Activated CD4-positive, CD25-positive, alpha-beta regulatory T cell treated with anti-CD3 and anti-CD28 coated beads, Interleukin-2, amount 50 U/mL, for 16 hours (primary cell): ENCODE measurements at regions not wholly inside any gene's neighbourhood (a gene's known extent, or its start where the extent isn't known, plus 50 kb on each side); places are given as distances from the start of the nearest gene placed in this dataset.

ENCODE experiments used
- DNase-seq: peaks from one replicate; pipeline ENCODE4 v3.0.0-alpha.2; 2020; ENCODE audit warnings: low read depth, low spot score

DNA sequence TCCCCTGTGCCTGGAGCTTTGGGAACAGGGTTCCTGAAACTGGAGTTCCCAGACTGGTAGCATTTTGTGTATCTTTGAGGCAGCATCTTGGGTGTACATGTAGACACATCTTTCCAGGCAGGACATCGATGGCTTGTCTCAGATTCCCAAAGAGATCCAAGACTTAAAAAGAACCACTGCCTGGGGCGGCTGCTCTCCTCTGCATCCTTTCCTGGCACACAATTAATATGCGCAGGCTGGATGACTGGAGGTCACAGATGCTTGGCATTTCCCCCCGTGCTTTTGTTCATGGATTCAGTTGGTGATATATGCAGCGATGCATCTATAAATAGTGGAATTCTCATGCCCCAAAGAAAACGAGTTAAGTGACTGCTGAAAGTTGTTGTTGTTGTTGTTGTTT lies 80.5 kb downstream of the CLDN34 start:
- no peak for DNase-seq

- no peak for DNase-seq
Observed at GRCh38 chrX:10048076-10048475, 80.9 kb downstream of the CLDN34 start.

DNA sequence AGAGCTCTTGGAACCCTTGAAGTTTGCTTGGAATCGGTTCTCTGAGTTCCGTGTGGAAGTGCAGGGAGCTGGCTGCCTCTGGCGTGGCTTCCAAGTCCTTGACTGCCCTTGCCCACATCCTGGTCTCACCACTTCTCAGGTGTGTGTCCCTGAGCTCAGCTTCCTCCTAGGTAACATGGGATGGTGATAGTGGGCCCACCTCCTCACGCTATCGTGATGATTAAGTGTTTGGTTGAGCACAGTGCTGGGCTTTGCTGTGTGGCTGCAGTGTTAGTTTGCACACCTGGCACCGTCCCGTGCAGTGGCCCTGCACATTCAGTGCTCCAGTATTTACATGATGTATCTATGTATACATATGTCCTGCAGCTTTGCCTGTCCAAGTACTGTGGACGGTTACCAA lies 81.5 kb downstream of the CLDN34 start:
- DNase-seq: no peak

GRCh38 chrX:10049236-10049635 lies 82.1 kb downstream of the CLDN34 start:
- no peak for DNase-seq

GRCh38 chrX:10050481-10050880 lies 83.3 kb downstream of the CLDN34 start:
- DNase-seq: no peak

- no peak for DNase-seq
Observed at GRCh38 chrX:10051866-10052480, 84.8 kb downstream of the CLDN34 start.

DNA sequence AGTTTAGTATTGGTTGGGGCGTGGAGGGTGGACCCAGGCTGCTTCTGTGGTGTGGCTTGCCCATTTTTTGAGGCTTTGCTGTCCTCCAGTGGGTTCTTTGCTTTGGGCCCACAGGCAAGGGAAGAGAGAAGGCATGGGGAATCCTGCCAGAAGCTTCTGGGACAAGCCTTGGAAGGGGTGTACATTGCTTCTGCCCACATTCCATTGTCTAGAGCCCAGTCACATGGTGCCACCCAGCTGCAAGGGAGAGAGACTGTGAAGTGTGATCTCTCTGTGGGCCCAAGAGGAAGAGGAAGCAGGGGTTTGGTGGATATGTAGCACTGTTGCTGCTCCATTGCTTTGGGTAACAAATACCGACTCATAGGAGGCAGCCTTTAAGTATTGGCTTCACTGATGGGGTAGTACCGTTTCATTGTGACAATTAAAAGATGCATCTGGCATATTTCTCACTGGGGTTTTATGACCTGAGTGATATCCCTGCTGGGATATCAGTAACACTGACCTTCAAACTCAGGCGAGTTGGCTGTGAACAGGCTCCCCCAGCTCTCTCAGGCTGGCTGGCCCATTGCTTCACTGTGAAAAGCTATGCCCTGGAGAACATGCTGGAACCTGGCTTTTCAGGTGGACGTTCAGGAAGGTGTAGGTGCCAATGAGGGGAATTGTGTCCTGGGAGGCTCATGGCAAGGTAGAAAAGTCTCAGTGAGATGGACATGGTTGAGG lies 85.9 kb downstream of the CLDN34 start:
- DNase-seq: no peak

GRCh38 chrX:10054396-10054795 lies 87.2 kb downstream of the CLDN34 start:
- DNase-seq: no peak

DNA sequence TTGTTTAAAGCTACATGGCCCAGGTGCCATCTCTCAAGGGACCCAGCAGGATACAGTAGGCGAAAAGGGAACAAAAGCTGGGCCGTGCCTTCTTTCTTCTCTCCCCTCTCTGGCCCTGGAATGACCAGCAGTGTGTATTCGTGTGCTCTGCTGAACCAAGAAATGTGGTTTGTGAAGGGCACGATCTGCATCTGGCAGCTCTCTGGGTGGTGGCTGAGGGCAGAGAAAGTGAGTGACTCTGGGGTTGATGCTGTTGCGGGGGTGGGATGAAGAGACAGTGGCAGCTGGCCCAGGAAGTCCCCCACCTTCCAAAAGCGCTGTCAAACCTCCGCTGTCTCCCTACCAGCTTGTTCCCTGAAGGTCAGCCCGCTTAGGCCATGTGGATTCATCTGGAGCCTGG lies 88.3 kb downstream of the CLDN34 start:
- DNase-seq: no peak

- DNase-seq: no peak
Observed at GRCh38 chrX:10062352-10062751, 94.4 kb upstream of the CLCN4 start.

DNA sequence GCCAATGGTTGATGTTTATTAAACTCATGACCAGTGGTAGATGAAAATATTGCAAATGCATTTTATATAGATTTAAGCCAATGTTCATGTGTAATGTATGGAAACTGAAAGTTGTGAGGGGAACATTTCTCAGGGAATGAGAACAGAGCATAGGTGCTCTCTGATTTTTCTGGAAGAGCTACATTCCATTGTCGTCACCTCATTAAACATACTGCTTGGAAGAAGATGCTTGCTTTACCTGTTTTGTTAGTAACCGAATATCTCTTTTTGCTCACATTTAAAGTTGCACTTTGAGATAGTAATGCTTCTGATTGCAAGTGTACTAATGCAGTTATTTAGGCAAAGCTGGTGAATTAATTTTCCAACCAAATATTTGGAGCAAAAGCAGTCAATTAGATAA lies 93.8 kb upstream of the CLCN4 start:
- no peak for DNase-seq

- DNase-seq: no peak
Observed at GRCh38 chrX:10064736-10065135, 92.0 kb upstream of the CLCN4 start.

- no peak for DNase-seq
Observed at GRCh38 chrX:10070714-10071436, 85.9 kb upstream of the CLCN4 start.

GRCh38 chrX:10071451-10072144 lies 85.2 kb upstream of the CLCN4 start:
- DNase-seq: no peak

DNA sequence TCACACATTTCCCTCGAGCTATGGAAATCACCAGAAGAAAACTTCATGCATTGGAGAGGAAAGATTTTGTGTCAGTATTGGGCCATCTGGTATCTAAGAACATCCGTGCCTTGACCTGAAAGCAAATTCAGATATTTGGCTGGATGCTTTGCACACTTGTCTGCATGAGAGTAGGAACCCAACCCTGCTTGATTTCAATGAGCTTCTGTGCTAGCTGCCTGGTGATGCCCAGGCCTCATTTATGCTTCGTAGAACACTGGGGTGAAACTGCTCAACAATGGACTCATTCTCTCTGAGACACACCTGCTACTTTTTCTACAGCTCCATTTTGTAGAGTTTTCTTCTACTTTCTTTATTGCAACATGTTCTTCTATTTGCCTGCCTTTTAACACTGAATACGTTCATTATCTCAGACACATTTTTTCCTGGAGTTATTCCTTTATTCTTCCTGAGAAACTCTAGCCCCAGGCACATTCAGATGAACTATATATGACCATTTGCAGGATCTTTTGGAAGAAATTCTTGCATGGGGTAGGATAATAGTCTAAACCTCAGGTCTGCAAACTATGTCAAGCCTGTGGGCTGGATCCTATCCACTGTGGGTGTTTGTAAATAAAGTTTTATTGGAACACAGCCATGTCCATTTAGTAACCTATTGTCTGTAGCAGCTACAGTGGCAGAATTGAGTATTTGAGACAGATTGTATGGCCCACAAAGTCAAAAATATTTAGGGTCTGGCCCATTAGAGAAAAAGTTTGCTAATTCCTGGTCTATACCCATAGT lies 83.8 kb upstream of the CLCN4 start:
- no peak for DNase-seq

GRCh38 chrX:10073671-10074070 lies 83.1 kb upstream of the CLCN4 start:
- DNase-seq: no peak

GRCh38 chrX:10074241-10074941 lies 82.4 kb upstream of the CLCN4 start:
- no peak for DNase-seq

GRCh38 chrX:10076765-10077164 lies 80.0 kb upstream of the CLCN4 start:
- DNase-seq: no peak

GRCh38 chrX:10077425-10078188 lies 79.2 kb upstream of the CLCN4 start:
- no peak for DNase-seq

DNA sequence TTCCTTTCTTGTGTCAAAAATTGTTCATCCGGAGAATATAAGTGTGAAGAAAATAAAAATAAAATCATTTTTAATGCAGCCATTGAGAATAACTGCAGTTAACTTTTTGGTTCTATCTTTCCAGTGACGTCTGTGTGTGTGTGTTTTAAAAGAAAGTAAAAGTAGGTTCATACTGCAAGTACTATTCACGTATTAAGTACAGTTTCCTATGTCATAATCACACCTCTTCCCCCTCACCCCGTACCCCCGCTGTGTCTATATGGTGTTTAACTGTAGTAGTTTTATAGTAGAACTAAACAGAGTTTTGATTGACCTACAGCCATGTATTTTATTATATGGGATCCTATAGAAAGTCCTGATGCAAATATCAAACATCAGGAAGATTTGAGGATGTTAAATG lies 78.5 kb upstream of the CLCN4 start:
- DNase-seq: no peak
